Cardiac fibroblast (primary cell): ENCODE measurements at regions not wholly inside any gene's neighbourhood (a gene's known extent, or its start where the extent isn't known, plus 50 kb on each side); places are given as distances from the start of the nearest gene placed in this dataset.

ENCODE experiments used
- DNase-seq, 2 donors: peaks; one replicate each; pipeline versions ENCODE4 v3.0.0 to v3.0.0-alpha.2; 2010; ENCODE audit warnings: low read depth in 2 of 2
- H3K4me3 ChIP-seq, 2 donors: replicated peaks in 1 of 2; 1 replicate in 1 of 2; 2 replicates in 1 of 2; pipeline ENCODE4 v1.5.1; 2011; ENCODE audit warnings: low read depth in 2 of 2, low read length in 2 of 2, mild to moderate bottlenecking in 2 of 2, moderate library complexity in 1 of 2
- CTCF ChIP-seq: IDR thresholded peaks from one replicate; pipeline ENCODE4 v1.5.1; 2011; ENCODE audit warnings: low read depth, mild to moderate bottlenecking, low read length, inconsistent platforms

GRCh38 chr3:117622171-117622841 is 912.7 kb downstream of the TUSC7 start:
- no peak for TF ChIP-seq CTCF
- H3K4me3 ChIP-seq = no peak overlapping the region
- peak; percentile 68 to 87 for DNase-seq

- no peak for DNase-seq
Observed at GRCh38 chr3:117624424-117624823, 914.8 kb downstream of the TUSC7 start.

GRCh38 chr3:117625174-117625573 is 915.6 kb downstream of the TUSC7 start:
- DNase-seq = no peak
- no peak for TF ChIP-seq CTCF
- no peak overlapping the region for H3K4me3 ChIP-seq

More at GRCh38 chr3:117624424-117624823, 914.8 kb downstream of the TUSC7 start:
- H3K4me3 ChIP-seq = no peak overlapping the region
- no peak for TF ChIP-seq CTCF

- no peak for DNase-seq
- no peak for TF ChIP-seq CTCF
- no peak overlapping the region for H3K4me3 ChIP-seq
Observed at GRCh38 chr3:117626577-117626976, 917.0 kb downstream of the TUSC7 start.

- DNase-seq = peak; percentile 64 to 80
- no peak overlapping the region for H3K4me3 ChIP-seq
- TF ChIP-seq CTCF = no peak
Observed at GRCh38 chr3:117628823-117629291, 919.3 kb downstream of the TUSC7 start.

GRCh38 chr3:117629505-117629904 is 919.9 kb downstream of the TUSC7 start:
- no peak for DNase-seq
- no peak for TF ChIP-seq CTCF
- H3K4me3 ChIP-seq = no peak overlapping the region

GRCh38 chr3:117630469-117630868 is 920.9 kb downstream of the TUSC7 start:
- TF ChIP-seq CTCF = no peak
- no peak overlapping the region for H3K4me3 ChIP-seq
- DNase-seq = no peak
